Putamen (tissue), 1 donor: ENCODE measurements at regions not wholly inside any gene's neighbourhood (a gene's known extent, or its start where the extent isn't known, plus 50 kb on each side); places are given as distances from the start of the nearest gene placed in this dataset.

Source experiments
- DNase-seq: peaks from one replicate; pipeline ENCODE4 v3.0.0-alpha.2; 2016; ENCODE audit warnings: low spot score

GRCh38 chr4:20528508-20528907, 171.8 kb upstream of the PACRGL start:
- no peak for DNase-seq

- no peak for DNase-seq
These were observed 170.6 kb upstream of the PACRGL start for GRCh38 chr4:20529691-20530090.

DNA sequence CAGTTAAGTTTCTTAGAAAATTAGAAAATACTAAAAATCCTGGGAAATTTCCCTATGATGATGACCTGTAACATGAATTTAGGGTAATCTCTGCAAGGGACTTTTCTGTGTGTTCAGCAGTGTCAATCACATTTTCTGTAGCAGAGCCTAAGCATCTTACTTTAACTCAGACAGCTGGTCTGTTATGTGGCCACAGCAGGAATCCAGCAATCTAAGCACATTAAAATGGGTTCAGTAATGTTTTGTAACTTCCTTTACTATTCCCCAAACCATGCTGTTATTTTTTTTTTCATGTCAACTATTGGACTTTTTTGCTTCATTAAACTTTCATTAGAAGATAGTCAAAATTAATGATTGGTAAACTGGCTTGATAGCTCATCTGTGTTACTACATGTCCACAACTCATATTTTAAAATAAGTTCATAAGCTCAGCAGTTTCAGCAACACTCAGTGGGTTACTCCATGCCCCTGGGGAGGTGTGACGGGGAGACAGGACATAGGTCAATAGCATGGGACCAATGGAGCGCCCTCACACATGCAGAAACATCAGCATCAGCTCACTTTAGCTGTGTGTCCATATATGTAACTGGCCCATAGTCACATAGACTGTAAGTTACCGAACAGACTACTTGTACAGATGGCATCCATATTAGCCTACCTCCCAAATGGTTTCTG, 168.0 kb upstream of the PACRGL start:
- no peak for DNase-seq

DNA sequence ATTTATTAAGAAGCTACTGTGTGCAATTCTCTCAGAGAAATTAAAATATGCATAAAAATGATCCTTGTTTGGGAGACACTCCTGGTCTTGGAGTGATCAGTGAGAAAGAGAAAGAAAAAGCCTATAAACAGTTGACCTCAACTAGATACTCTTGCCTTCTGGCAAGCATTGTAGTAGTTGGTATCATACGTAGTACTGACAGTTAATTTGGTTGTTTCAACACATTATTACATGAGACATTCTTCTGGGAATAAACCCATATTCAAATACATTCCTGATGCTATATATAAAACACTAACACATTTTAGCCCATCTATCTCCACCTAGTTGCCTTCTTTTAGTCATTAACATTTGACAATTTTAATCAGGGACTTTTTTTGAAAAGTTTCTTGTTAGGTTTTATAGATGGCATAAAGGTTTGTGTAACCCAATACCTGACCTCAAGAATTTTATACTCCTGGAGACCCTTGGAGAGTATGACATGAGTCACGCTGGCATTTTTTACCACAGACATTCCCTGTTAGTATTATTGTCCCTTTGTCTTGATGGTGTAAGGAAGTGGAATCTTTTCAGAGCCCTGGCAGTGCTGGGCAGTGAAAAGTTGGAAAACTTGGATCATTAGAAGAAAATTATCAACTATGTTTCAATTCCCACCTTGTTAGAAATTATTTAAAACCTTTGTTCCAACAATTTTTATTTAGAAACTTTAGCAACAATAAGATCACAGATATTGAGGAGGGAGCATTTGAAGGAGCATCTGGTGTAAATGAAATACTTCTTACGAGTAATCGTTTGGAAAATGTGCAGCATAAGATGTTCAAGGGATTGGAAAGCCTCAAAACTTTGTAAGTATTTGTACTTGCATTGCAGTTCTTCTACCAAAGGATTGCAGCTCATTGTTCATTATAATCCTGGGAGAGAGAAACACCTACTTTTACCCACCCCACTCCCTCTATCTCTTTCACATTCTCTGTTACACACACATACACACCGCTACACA, 167.1 kb upstream of the PACRGL start:
- no peak for DNase-seq

DNA sequence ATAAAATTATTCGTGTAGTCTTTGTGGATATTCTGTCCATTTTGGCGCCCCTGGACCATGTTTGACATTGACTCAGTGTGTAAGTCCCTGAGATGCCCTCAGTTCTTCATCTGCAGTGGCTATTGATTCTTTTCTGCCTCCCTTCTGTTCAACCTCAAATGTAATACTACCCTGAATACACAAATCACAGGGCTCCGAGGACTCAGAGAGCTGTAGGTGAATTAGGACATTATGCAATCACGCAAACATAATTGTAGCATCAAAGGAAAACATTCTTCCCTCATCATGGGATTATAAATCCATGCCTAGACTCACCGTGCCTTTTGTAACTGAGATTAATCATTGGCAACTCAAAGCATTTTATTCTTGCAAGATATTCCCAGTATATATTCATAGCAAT, 161.4 kb upstream of the PACRGL start:
- DNase-seq: no peak

DNA sequence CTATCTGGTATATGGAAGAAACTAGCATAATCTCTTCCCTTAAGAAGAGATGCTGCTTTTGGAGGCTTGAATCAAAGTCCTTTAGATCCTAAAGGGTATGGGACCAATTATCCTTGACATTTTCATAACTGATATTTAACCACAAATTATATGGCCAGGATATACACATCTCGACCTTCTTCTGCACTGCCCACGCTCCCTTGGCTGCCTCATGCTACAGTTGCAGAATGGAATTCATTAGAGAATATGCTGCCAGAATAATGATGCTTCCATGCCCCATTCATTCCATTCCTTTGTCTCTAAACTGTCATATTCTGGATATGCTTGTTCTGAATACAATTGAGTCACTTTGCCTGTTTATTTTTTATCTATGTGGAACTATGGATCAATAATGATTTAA, 157.1 kb upstream of the PACRGL start:
- no peak for DNase-seq

DNA sequence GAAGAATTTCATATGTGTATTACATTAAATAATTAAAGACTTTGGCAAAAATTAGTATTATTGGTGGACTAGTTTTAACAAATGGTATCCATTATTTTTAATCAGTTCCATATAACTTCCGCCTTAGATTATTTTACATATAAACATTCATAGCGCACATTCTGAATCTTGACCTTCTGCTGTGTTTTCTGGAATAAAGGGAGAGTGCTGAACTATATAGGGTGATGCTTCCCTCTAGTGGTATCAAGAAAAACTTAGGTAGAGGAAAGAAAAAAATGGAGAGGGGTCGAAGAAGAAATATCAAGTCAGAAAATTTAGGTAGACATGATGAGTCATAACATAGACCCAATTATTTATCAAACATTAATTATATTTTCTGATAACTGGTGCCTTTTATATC, 155.6 kb upstream of the PACRGL start:
- DNase-seq: peak; percentile 40

DNA sequence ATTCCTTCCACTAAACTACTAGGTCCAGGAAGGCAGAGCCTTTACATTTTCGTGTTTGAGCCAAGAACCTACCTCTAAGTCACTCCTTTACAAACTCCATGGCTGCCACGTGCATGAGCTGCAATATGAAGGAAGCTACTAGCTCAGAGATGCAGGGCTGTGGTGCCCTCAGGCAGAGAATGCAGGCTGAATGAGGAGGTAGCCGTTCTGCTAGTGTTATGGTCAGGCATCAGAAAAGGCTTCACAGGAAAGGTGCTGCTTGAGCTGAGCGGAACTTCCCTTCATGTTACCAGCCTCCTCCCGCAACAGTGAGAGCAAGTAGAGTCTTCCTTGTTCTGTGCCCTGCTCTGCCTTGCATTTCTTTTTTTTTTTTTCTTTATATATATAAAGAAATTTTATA, 148.3 kb upstream of the PACRGL start:
- no peak for DNase-seq

GRCh38 chr4:20554134-20554533, 146.1 kb upstream of the PACRGL start:
- no peak for DNase-seq

DNA sequence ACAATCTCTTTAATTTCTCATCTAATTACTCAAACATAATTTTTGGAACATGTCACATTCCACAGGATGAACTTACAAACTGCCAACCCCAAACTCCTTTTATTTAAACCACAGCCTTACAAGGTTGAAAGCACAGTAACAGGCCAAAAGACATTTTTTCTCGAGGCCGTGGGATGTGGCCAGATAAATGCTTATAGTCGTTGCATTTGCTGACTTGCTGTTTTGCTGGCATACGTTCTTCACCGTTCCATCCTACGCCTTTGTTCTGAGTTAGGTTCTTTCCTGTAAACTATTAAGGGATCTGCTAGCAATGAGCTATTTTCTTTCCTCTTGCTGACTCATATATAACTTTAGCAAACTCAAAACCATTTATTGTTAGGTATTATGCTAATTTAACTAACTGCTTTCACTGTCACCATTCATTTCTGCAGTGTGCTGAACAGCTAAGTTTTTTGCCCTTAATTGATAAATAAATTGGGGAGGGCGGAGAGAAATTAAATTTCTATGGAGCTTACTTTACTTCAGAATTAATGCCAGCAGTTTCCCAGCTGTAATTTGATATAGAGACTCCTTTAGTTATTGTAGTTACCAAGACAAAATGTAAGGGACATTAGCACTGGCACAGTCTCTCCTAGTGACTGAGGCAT, 135.1 kb upstream of the PACRGL start:
- DNase-seq: no peak

GRCh38 chr4:20570981-20571715, 129.1 kb upstream of the PACRGL start:
- DNase-seq: no peak

GRCh38 chr4:20572976-20573375, 127.3 kb upstream of the PACRGL start:
- no peak for DNase-seq

- DNase-seq: no peak
These were observed 125.3 kb upstream of the PACRGL start for GRCh38 chr4:20574986-20575385.

DNA sequence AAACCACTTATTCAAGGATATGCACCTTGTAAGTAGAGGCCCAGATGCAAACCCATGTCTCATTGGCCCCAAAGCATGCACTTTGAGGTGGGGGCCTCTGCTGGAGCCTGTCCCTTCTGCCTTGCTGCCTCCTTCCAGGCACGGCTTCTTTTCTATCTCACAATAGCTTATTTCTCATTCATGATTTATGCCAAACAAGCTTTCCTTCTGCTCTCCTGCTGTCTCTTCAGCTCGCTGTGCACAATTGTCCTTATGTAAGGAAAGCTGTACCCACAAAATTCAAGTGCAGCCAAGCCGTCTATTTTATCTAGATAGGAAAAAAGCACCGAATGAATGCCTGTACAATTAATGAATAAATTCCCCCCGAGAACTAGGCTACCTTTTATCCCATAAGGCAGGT, 124.8 kb upstream of the PACRGL start:
- no peak for DNase-seq

- DNase-seq: no peak
These were observed 123.4 kb upstream of the PACRGL start for GRCh38 chr4:20576861-20577260.

DNA sequence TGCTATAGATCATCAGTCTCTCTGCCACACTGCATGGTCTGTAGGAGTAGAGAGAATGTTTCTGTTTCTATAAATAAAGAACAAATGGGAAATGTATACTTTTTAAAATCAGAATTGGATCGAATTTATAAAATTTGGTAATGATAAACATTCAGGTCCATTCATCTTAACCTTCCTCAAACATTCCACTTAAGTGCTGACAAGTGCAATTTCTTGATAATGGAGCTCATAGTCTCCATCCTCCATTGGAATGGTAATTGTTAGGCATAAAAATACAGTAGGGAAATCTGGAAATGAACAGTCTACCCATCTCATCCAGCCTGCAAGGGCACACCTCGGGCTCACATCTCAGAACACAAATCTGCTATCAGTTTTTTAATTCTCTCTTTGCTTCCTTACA, 122.6 kb upstream of the PACRGL start:
- no peak for DNase-seq

GRCh38 chr4:20580907-20581306, 119.4 kb upstream of the PACRGL start:
- no peak for DNase-seq

GRCh38 chr4:20589436-20589835, 110.8 kb upstream of the PACRGL start:
- DNase-seq: no peak

DNA sequence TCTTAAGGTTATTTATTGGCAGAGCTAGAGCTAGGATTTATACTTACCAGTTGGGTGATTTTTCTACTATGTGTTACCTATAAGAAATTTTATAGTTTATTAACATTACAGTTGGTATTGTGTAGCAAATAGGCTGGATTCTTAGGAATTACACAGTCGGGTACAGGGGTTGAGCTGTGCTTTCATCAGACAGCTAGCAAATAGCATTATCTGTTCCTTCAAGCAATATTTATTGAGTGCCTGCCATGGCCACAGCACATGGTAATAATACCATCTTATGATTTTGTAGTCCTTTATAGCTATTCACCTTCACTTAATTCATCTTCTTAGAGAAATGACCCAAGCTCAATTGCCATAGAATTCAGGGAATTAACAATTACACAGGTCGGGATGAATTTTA, 109.4 kb upstream of the PACRGL start:
- DNase-seq: no peak

DNA sequence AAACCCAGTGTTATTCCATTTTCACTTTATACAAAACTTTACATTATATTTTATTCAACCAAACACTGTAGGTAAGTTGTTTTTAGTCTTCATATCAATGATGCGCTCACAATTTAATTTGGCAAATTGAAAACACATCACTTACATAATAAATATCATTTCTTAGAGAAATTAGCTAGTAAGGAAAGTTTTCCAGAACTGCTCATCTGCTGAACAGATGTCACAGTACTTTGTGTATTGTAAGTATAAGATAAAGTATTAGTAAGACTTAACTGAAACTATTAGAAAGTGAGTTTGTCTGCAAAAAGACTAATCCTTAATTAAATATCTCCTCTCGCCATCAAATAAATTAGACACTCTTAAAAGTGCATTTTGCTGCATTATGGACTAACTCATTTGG, 108.7 kb upstream of the PACRGL start:
- no peak for DNase-seq

GRCh38 chr4:20592013-20592412, 108.2 kb upstream of the PACRGL start:
- no peak for DNase-seq

DNA sequence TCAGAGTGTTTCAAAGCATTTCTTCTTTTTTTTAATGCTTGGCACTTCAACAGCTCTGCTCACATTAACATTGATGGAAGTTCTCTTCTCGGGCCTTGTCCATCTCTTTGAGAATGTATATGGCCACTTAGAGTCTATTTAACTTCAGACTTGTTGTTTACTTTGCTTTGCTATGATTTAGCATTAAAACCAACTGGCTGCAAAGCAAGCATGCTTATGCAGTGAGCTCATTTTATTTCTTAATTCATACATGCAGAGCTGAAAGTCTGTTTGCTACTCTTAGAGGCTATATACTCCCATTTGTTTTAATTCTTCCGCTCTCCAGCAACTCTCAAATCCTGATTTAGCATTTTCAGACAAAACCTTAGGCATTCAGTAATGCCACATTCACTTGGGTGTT, 107.6 kb upstream of the PACRGL start:
- DNase-seq: no peak
